ENCODE measurements at regions not wholly inside any gene's neighbourhood (a gene's known extent, or its start where the extent isn't known, plus 50 kb on each side); places are given as distances from the start of the nearest gene placed in this dataset.
"Not testable (repeated sequence)": the region's sequence is repeated elsewhere in the genome, so short reads cannot be mapped to it uniquely, and the experiment has no call there.

GRCh38 chr20:17891131-17891530 is 77.5 kb downstream of the SNX5 start:
- ATAC-seq (ENCODE audit: low read depth); H3K4me3 Mint-ChIP-seq; H3K27me3 Mint-ChIP-seq; DNase-seq; H3K36me3 Mint-ChIP-seq (ENCODE audit: low read depth); POLR2A ChIA-PET; CTCF ChIA-PET; intact Hi-C loops (cut with micrococcal nuclease); H3K27ac Mint-ChIP-seq: not testable (repeated sequence)
- H3K4me1 Mint-ChIP-seq = peaks cover 18% of the 10 kb centered on the region
- H3K9me3 Mint-ChIP-seq = peaks cover 12% of the 10 kb centered on the region

- ATAC-seq (ENCODE audit: low read depth) = no peak
- Mint-ChIP-seq H3K27ac (no peak overlapping the region), H3K4me1 (peaks cover 10% of the 10 kb centered on the region), H3K4me3 (no peak overlapping the region), H3K36me3 (ENCODE audit: low read depth) (no peaks in the 10 kb centered on the region), H3K9me3 (peaks cover 12% of the 10 kb centered on the region), H3K27me3 (peaks cover under 1% of the 10 kb centered on the region)
- POLR2A ChIA-PET = no interaction called here
- intact Hi-C loops (cut with micrococcal nuclease) = no loop called here
- CTCF ChIA-PET = no interaction called here
- no peak for TF ChIP-seq CTCF (IDR thresholded peaks at IDR 0.05)
- no peak for DNase-seq
Observed at GRCh38 chr20:17890330-17890729, 78.3 kb downstream of the SNX5 start.

- Mint-ChIP-seq H3K36me3 (ENCODE audit: low read depth) (no peaks in the 10 kb centered on the region), H3K27ac (no peak overlapping the region), H3K4me1 (peaks cover 6% of the 10 kb centered on the region), H3K9me3 (peaks cover 12% of the 10 kb centered on the region), H3K4me3 (no peak overlapping the region), H3K27me3 (no peaks in the 10 kb centered on the region)
- no peak for TF ChIP-seq CTCF (IDR thresholded peaks at IDR 0.05)
- CTCF ChIA-PET = no interaction called here
- DNase-seq (no peak), ATAC-seq (ENCODE audit: low read depth) (no peak)
- intact Hi-C loops (cut with micrococcal nuclease) = no loop called here
- POLR2A ChIA-PET = no interaction called here
Observed at GRCh38 chr20:17889226-17889625, 79.4 kb downstream of the SNX5 start.

- intact Hi-C loops (cut with micrococcal nuclease) = no loop called here
- POLR2A ChIA-PET = no interaction called here
Observed at GRCh38 chr20:17888044-17888443, 80.5 kb downstream of the SNX5 start.

GRCh38 chr20:17887331-17888030 is 81.1 kb downstream of the SNX5 start:
- Mint-ChIP-seq H3K36me3 (ENCODE audit: low read depth) (no peaks in the 10 kb centered on the region), H3K27ac (no peak overlapping the region), H3K9me3 (peaks cover 12% of the 10 kb centered on the region), H3K4me1 (peaks cover 13% of the 10 kb centered on the region), H3K27me3 (peaks cover 2% of the 10 kb centered on the region), H3K4me3 (no peak overlapping the region)
- no peak for TF ChIP-seq CTCF (IDR thresholded peaks at IDR 0.05)
- ChIA-PET POLR2A (no interaction called here), CTCF (no interaction called here)
- intact Hi-C loops (cut with micrococcal nuclease) = no loop called here
- ATAC-seq (ENCODE audit: low read depth) (no peak), DNase-seq (no peak)

More at GRCh38 chr20:17888044-17888443, 80.5 kb downstream of the SNX5 start:
- ATAC-seq (ENCODE audit: low read depth) = no peak
- CTCF ChIA-PET = no interaction called here
- no peak for DNase-seq
- H3K36me3 Mint-ChIP-seq (ENCODE audit: low read depth) = no peaks in the 10 kb centered on the region
- H3K9me3 Mint-ChIP-seq = peaks cover 12% of the 10 kb centered on the region
- peaks cover 2% of the 10 kb centered on the region for H3K27me3 Mint-ChIP-seq
- H3K4me3 Mint-ChIP-seq = no peak overlapping the region
- no peak for TF ChIP-seq CTCF (IDR thresholded peaks at IDR 0.05)
- H3K27ac Mint-ChIP-seq = no peak overlapping the region
- H3K4me1 Mint-ChIP-seq = peaks cover 9% of the 10 kb centered on the region
